Caco-2 (cell line): ENCODE measurements at regions not wholly inside any gene's neighbourhood (a gene's known extent, or its start where the extent isn't known, plus 50 kb on each side); places are given as distances from the start of the nearest gene placed in this dataset.

ENCODE experiments used
- BruUV-seq: library from RNA; stranded (reverse); fragments of 400-500 nt; replicated peaks from 2 replicates; lab custom pipeline; 2021; lab: Mats Ljungman, UMichigan
- CTCF ChIA-PET: fragments of 300-600 bp; sonication (Branson Sonifier 250); formaldehyde crosslinking; loops from one replicate; lab custom pipeline; 2022; ENCODE audit warnings: antibody characterized with exemption; lab: Charles Lee
- POLR2A ChIA-PET: fragments of 300-600 bp; sonication (Branson Sonifier 250); formaldehyde crosslinking; loops from one replicate; lab custom pipeline; 2022; ENCODE audit warnings: antibody characterized with exemption; lab: Charles Lee
- DNase-seq, 2 experiments: peaks; one replicate each; pipeline versions ENCODE4 v3.0.0 to v3.0.0-alpha.2; 2020 to 2022
- H3K27me3 ChIP-seq: replicated peaks from 2 replicates; pipeline ENCODE4 v1.6.0; 2011; ENCODE audit warnings: low read length; ENCODE audit not compliant: control insufficient read depth, insufficient read depth
- H3K36me3 ChIP-seq: 2 replicates; pipeline ENCODE4 v1.5.1; 2011; ENCODE audit warnings: low read length; ENCODE audit not compliant: control insufficient read depth, insufficient read depth
- H3K4me1 ChIP-seq: fragments of 250-450 bp; sonication (Bioruptor Pico); 2 replicates; pipeline ENCODE4 v1.5.1; 2020; ENCODE audit warnings: mild to moderate bottlenecking
- H3K4me3 ChIP-seq: 2 replicates; pipeline ENCODE4 v1.5.1; 2011; ENCODE audit warnings: low read depth, mild to moderate bottlenecking, control low read depth, low read length
- H3K9me3 ChIP-seq: fragments of 250-450 bp; sonication (Bioruptor Pico); 2 replicates; pipeline ENCODE4 v1.5.1; 2020; ENCODE audit warnings: mild to moderate bottlenecking, moderate library complexity
- H3K27ac Mint-ChIP-seq: one replicate; pipeline ENCODE4 v1.8.0; 2022; ENCODE audit warnings: mixed read lengths; ENCODE audit not compliant: unreplicated experiment
- H3K27me3 Mint-ChIP-seq: one replicate; pipeline ENCODE4 v1.8.0; 2022; ENCODE audit warnings: mixed read lengths; ENCODE audit not compliant: insufficient read depth, unreplicated experiment
- H3K36me3 Mint-ChIP-seq: one replicate; pipeline ENCODE4 v1.8.0; 2022; ENCODE audit warnings: mild to moderate bottlenecking, mixed read lengths; ENCODE audit not compliant: insufficient read depth, unreplicated experiment
- H3K4me1 Mint-ChIP-seq: one replicate; pipeline ENCODE4 v1.8.0; 2022; ENCODE audit warnings: low read depth, mixed read lengths; ENCODE audit not compliant: unreplicated experiment
- H3K4me3 Mint-ChIP-seq: one replicate; pipeline ENCODE4 v1.8.0; 2022; ENCODE audit warnings: mild to moderate bottlenecking, moderate library complexity, mixed read lengths; ENCODE audit not compliant: unreplicated experiment
- H3K9me3 Mint-ChIP-seq: one replicate; pipeline ENCODE4 v1.8.0; 2022; ENCODE audit warnings: mixed read lengths; ENCODE audit not compliant: unreplicated experiment
- CTCF ChIP-seq, 2 experiments: fragments of 200-600 bp in 1 of 2; IDR thresholded peaks; 1 replicate in 1 of 2; 2 replicates in 1 of 2; pipeline versions ENCODE4 v1.5.1 to v1.8.0; 2011 to 2022; ENCODE audit warnings: antibody characterized with exemption in 1 of 2, control low read depth in 1 of 2, inconsistent platforms in 1 of 2, low read depth in 1 of 2, low read length in 1 of 2, mild to moderate bottlenecking in 1 of 2, moderate library complexity in 1 of 2; ENCODE audit not compliant: insufficient read depth in 1 of 2, severe bottlenecking in 1 of 2, unreplicated experiment in 1 of 2
- intact Hi-C: fragments of 100-400 bp; cut with micrococcal nuclease; formaldehyde crosslinking; loops from one replicate; pipeline ENCODE4 v1.10.0; 2022; ENCODE audit not compliant: unreplicated experiment

- no TSS peak for BruUV-seq
- Mint-ChIP-seq H3K9me3 (peaks cover 19% of the 10 kb centered on the region), H3K27ac (no peak overlapping the region), H3K27me3 (peaks cover 2% of the 10 kb centered on the region), H3K4me3 (no peak overlapping the region), H3K4me1 (no peaks in the 10 kb centered on the region), H3K36me3 (no peaks in the 10 kb centered on the region)
- Histone ChIP-seq H3K27me3 (no peaks in the 10 kb centered on the region), H3K4me3 (no peak overlapping the region), H3K36me3 (no peaks in the 10 kb centered on the region), H3K4me1 (no peaks in the 10 kb centered on the region), H3K9me3 (no peaks in the 10 kb centered on the region)
- CTCF ChIA-PET = no interaction called here
- intact Hi-C loops = no loop called here
- DNase-seq = no peak
- POLR2A ChIA-PET = no interaction called here
- TF ChIP-seq CTCF (IDR thresholded peaks at IDR 0.05; ENCODE audit: insufficient read depth in 1 of 2, low read depth in 1 of 2, low read length in 1 of 2, severe bottlenecking in 1 of 2, unreplicated experiment in 1 of 2) = no peak
Observed at GRCh38 chr1:4292861-4293260, 361.5 kb upstream of the AJAP1 start.

GRCh38 chr1:4298361-4299083 lies 355.9 kb upstream of the AJAP1 start:
- no peak for TF ChIP-seq CTCF (IDR thresholded peaks at IDR 0.05; ENCODE audit: insufficient read depth in 1 of 2, low read depth in 1 of 2, low read length in 1 of 2, severe bottlenecking in 1 of 2, unreplicated experiment in 1 of 2)
- DNase-seq = no peak
- Mint-ChIP-seq H3K4me3 (no peak overlapping the region), H3K9me3 (peaks cover 30% of the 10 kb centered on the region), H3K4me1 (no peaks in the 10 kb centered on the region), H3K27ac (no peak overlapping the region), H3K36me3 (no peaks in the 10 kb centered on the region), H3K27me3 (peaks cover 2% of the 10 kb centered on the region)
- no TSS peak for BruUV-seq
- Histone ChIP-seq H3K27me3 (no peaks in the 10 kb centered on the region), H3K4me3 (no peak overlapping the region), H3K4me1 (no peaks in the 10 kb centered on the region), H3K9me3 (no peaks in the 10 kb centered on the region), H3K36me3 (no peaks in the 10 kb centered on the region)
- intact Hi-C loops = no loop called here
- ChIA-PET POLR2A (no interaction called here), CTCF (no interaction called here)

GRCh38 chr1:4301007-4301406 lies 353.4 kb upstream of the AJAP1 start:
- Mint-ChIP-seq H3K36me3 (no peaks in the 10 kb centered on the region), H3K4me3 (no peak overlapping the region), H3K27ac (no peak overlapping the region), H3K4me1 (no peaks in the 10 kb centered on the region), H3K9me3 (peaks cover 29% of the 10 kb centered on the region), H3K27me3 (no peaks in the 10 kb centered on the region)
- no peak for DNase-seq
- Histone ChIP-seq H3K4me1 (no peaks in the 10 kb centered on the region), H3K4me3 (no peak overlapping the region), H3K36me3 (no peaks in the 10 kb centered on the region), H3K27me3 (no peaks in the 10 kb centered on the region), H3K9me3 (no peaks in the 10 kb centered on the region)
- ChIA-PET CTCF (no interaction called here), POLR2A (no interaction called here)
- no peak for TF ChIP-seq CTCF (IDR thresholded peaks at IDR 0.05; ENCODE audit: insufficient read depth in 1 of 2, low read depth in 1 of 2, low read length in 1 of 2, severe bottlenecking in 1 of 2, unreplicated experiment in 1 of 2)
- no TSS peak for BruUV-seq
- intact Hi-C loops = no loop called here
